Endothelial cell of umbilical vein (primary cell): ENCODE measurements at regions not wholly inside any gene's neighbourhood (a gene's known extent, or its start where the extent isn't known, plus 50 kb on each side); places are given as distances from the start of the nearest gene placed in this dataset.

ENCODE experiments used
- BruUV-seq: library from RNA; stranded (reverse); fragments of 400-500 nt; replicated peaks from 2 replicates; lab custom pipeline; 2021; lab: Mats Ljungman, UMichigan
- CTCF ChIA-PET: fragments of 300-600, 350-600 bp; sonication (Branson Sonifier 250); formaldehyde crosslinking; loops from one replicate; lab custom pipeline; 2021; ENCODE audit warnings: antibody characterized with exemption, inconsistent platforms; lab: Charles Lee
- POLR2A ChIA-PET: fragments of 300-600, 350-600 bp; sonication (Branson Sonifier 250); formaldehyde crosslinking; loops from one replicate; lab custom pipeline; 2021; ENCODE audit warnings: antibody characterized with exemption, inconsistent platforms; lab: Charles Lee
- DNase-seq: peaks from one replicate; pipeline ENCODE4 v3.0.0-alpha.2; 2011; ENCODE audit warnings: low read depth, low spot score
- FAIRE-seq: peaks from 2 replicates; lab custom pipeline; 2011; peaks lifted over from hg19 to GRCh38; lab: Jason Lieb, UNC
- H2AFZ ChIP-seq: 2 replicates; pipeline ENCODE4 v1.6.0; 2012; ENCODE audit warnings: low read depth, low read length, control low read depth, inconsistent platforms
- H3K27ac ChIP-seq: 2 replicates; pipeline ENCODE4 v1.5.1; 2011; ENCODE audit warnings: low read depth, mild to moderate bottlenecking, control low read depth, low read length, moderate library complexity; ENCODE audit not compliant: insufficient read depth
- H3K27me3 ChIP-seq, 2 experiments: 2 replicates each; pipeline versions ENCODE4 v1.6.0 to v1.6.1; 2011; ENCODE audit warnings: low read length in 2 of 2, mixed read lengths in 1 of 2; ENCODE audit not compliant: control insufficient read depth in 2 of 2, insufficient read depth in 2 of 2
- H3K36me3 ChIP-seq, 2 experiments: 2 replicates in 1 of 2; 3 replicates in 1 of 2; pipeline ENCODE4 v1.5.1; 2011; ENCODE audit warnings: low read length in 2 of 2, mild to moderate bottlenecking in 1 of 2, moderate library complexity in 1 of 2; ENCODE audit not compliant: control insufficient read depth in 2 of 2, insufficient read depth in 2 of 2; ENCODE audit errors: extremely low read depth in 1 of 2
- H3K4me1 ChIP-seq: 3 replicates; pipeline ENCODE4 v1.5.1; 2011; ENCODE audit warnings: mild to moderate bottlenecking, low read length; ENCODE audit not compliant: control insufficient read depth, insufficient read depth; ENCODE audit errors: extremely low read depth
- H3K4me2 ChIP-seq: 2 replicates; pipeline ENCODE4 v1.6.1; 2011; ENCODE audit warnings: low read length, control low read depth, mixed read lengths; ENCODE audit not compliant: insufficient read depth
- H3K4me3 ChIP-seq, 3 experiments: fragments of 200-600 bp in 1 of 3; sonication (generic), shearing (Covaris generic) in 1 of 3; replicated peaks in 1 of 3; 2 replicates each; pipeline ENCODE4 v1.5.1; 2011 to 2016; ENCODE audit warnings: control low read depth in 3 of 3, low read length in 3 of 3, mild to moderate bottlenecking in 2 of 3, inconsistent platforms in 1 of 3, low read depth in 1 of 3, moderate library complexity in 1 of 3; ENCODE audit not compliant: insufficient read depth in 1 of 3
- H3K79me2 ChIP-seq: 2 replicates; pipeline ENCODE4 v1.6.0; 2012; ENCODE audit warnings: low read length, inconsistent platforms; ENCODE audit not compliant: control insufficient read depth, insufficient read depth
- H3K9ac ChIP-seq: replicated peaks from 2 replicates; pipeline ENCODE3; 2011; ENCODE audit warnings: low read length, control low read depth; ENCODE audit not compliant: insufficient read depth; ENCODE audit errors: extremely low read depth
- H3K9me1 ChIP-seq: replicated peaks from 3 replicates; pipeline ENCODE4 v1.6.0; 2011; ENCODE audit warnings: mild to moderate bottlenecking, low read length; ENCODE audit not compliant: control insufficient read depth, insufficient read depth; ENCODE audit errors: extremely low read depth
- H3K9me3 ChIP-seq: replicated peaks from 2 replicates; pipeline ENCODE4 v1.5.1; 2012; ENCODE audit warnings: low read length, inconsistent platforms; ENCODE audit not compliant: control insufficient read depth, insufficient read depth
- H4K20me1 ChIP-seq: replicated peaks from 2 replicates; pipeline ENCODE3; 2011; ENCODE audit warnings: mild to moderate bottlenecking, low read length; ENCODE audit not compliant: control insufficient read depth, insufficient read depth; ENCODE audit errors: extremely low read depth
- EZH2 ChIP-seq: IDR thresholded peaks from 2 replicates; pipeline ENCODE4 v1.6.1; 2012; ENCODE audit warnings: borderline replicate concordance, low read depth, mild to moderate bottlenecking, moderate library complexity, low read length, inconsistent platforms; ENCODE audit not compliant: severe bottlenecking
- FOS ChIP-seq: IDR thresholded peaks from 2 replicates; pipeline ENCODE4 v1.6.1; 2011; ENCODE audit warnings: mild to moderate bottlenecking, low read length, moderate library complexity, borderline replicate concordance; ENCODE audit not compliant: insufficient read depth
- GATA2 ChIP-seq: IDR thresholded peaks from 2 replicates; pipeline ENCODE4 v1.7.0; 2011; ENCODE audit warnings: low read depth, mild to moderate bottlenecking, moderate library complexity, mixed read lengths, low read length; ENCODE audit not compliant: insufficient read length, insufficient read depth
- JUN ChIP-seq: IDR thresholded peaks from 2 replicates; pipeline ENCODE4 v1.6.1; 2011; ENCODE audit warnings: borderline replicate concordance, low read depth; ENCODE audit not compliant: insufficient read length, insufficient read depth
- MYC ChIP-seq: IDR thresholded peaks from one replicate; pipeline ENCODE4 v1.6.1; 2011; ENCODE audit warnings: mild to moderate bottlenecking, low read depth, low read length
- POLR2A ChIP-seq: IDR thresholded peaks from 2 replicates; pipeline ENCODE4 v1.6.1; 2012; ENCODE audit warnings: low read depth, mild to moderate bottlenecking, control low read depth, low read length
- POLR2AphosphoS5 ChIP-seq: IDR thresholded peaks from 2 replicates; pipeline ENCODE4 v1.6.1; 2012; ENCODE audit warnings: low read depth, mild to moderate bottlenecking, control low read depth, low read length, moderate library complexity; ENCODE audit not compliant: insufficient read depth
- dilution Hi-C: fragments of 300-500 bp; cut with MboI; formaldehyde crosslinking; loops from one replicate; pipeline ENCODE4 v1.15.0; 2019; ENCODE audit warnings: low sequenced_read_pairs; ENCODE audit not compliant: extremely low pct_ligation_motif_present
- intact Hi-C: fragments of 100-400 bp; cut with micrococcal nuclease; formaldehyde crosslinking; loops from one replicate; pipeline ENCODE4 v1.10.0; 2022
- TF ChIP-seq, protein P1 (sequence below), 2 donors: IDR thresholded peaks; 1 replicate in 1 of 2; 2 replicates in 1 of 2; pipeline ENCODE4 v1.5.1; 2011; ENCODE audit warnings: low read length in 2 of 2, mild to moderate bottlenecking in 2 of 2, moderate library complexity in 2 of 2, control low read depth in 1 of 2, inconsistent platforms in 1 of 2, low read depth in 1 of 2; ENCODE audit not compliant: insufficient read depth in 1 of 2; ENCODE audit errors: extremely low read depth in 1 of 2
- TF ChIP-seq, protein P2 (sequence below): IDR thresholded peaks from 2 replicates; pipeline ENCODE4 v1.6.1; 2011; ENCODE audit not compliant: insufficient read depth, insufficient read length

DNA sequence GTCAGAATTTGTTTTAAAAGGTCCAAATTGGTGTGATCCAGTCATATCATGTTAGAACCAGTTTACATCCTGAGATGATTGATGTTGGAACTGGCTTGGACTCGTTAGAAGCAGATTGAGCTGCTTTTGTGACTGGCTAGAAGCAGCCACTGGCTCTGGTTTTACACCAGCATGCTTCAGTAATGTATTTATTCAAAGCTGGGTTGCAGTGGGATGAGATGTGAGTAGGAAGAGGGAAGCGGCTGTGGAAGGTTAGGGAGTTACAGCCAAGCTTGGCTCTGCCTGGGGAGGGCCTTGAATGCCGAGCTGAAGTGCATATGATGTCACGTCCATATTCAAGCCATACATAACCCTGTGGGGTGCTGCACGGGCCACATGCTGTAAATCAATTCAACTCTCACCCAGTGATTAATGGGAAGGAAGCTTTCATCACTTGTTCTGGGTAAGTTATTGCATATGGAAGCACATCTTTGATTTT is 104.0 kb upstream of the SMAD3 start:
- DNase-seq = no peak
- Histone ChIP-seq H3K4me2 (no peak overlapping the region), H3K36me3 (no peaks in the 10 kb centered on the region), H3K9ac (no peak overlapping the region), H3K4me1 (peaks cover 14% of the 10 kb centered on the region), H3K9me3 (no peaks in the 10 kb centered on the region), H3K9me1 (no peaks in the 10 kb centered on the region), H3K27me3 (no peaks in the 10 kb centered on the region), H4K20me1 (no peaks in the 10 kb centered on the region), H3K4me3 (no peak overlapping the region), H3K79me2 (no peaks in the 10 kb centered on the region), H2AFZ (peak overlapping the region; percentile 6), H3K27ac (no peak overlapping the region)
- BruUV-seq = no TSS peak
- ChIA-PET POLR2A (no interaction called here), CTCF (interaction anchor here (1.8 kb wide), 1 partner anchor 15 kb away, joined by 6 read pairs; no protein-coding TSS in a partner anchor)
- intact Hi-C loops = no loop called here
- TF ChIP-seq FOS (no peak), POLR2A (no peak), POLR2AphosphoS5 (no peak), JUN (no peak), GATA2 (no peak), EZH2 (no peak), MYC (no peak)
- TF ChIP-seq, protein P1, sequence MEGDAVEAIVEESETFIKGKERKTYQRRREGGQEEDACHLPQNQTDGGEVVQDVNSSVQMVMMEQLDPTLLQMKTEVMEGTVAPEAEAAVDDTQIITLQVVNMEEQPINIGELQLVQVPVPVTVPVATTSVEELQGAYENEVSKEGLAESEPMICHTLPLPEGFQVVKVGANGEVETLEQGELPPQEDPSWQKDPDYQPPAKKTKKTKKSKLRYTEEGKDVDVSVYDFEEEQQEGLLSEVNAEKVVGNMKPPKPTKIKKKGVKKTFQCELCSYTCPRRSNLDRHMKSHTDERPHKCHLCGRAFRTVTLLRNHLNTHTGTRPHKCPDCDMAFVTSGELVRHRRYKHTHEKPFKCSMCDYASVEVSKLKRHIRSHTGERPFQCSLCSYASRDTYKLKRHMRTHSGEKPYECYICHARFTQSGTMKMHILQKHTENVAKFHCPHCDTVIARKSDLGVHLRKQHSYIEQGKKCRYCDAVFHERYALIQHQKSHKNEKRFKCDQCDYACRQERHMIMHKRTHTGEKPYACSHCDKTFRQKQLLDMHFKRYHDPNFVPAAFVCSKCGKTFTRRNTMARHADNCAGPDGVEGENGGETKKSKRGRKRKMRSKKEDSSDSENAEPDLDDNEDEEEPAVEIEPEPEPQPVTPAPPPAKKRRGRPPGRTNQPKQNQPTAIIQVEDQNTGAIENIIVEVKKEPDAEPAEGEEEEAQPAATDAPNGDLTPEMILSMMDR (IDR thresholded peaks at IDR 0.05; ENCODE audit: extremely low read depth in 1 of 2, insufficient read depth in 1 of 2, low read depth in 1 of 2, low read length in 2 of 2) = no peak
- TF ChIP-seq, protein P2, sequence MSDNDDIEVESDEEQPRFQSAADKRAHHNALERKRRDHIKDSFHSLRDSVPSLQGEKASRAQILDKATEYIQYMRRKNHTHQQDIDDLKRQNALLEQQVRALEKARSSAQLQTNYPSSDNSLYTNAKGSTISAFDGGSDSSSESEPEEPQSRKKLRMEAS = no peak
- no peak for FAIRE-seq
- dilution Hi-C loops = no loop called here
